ENCODE measurements at regions not wholly inside any gene's neighbourhood (a gene's known extent, or its start where the extent isn't known, plus 50 kb on each side); places are given as distances from the start of the nearest gene placed in this dataset.

DNA sequence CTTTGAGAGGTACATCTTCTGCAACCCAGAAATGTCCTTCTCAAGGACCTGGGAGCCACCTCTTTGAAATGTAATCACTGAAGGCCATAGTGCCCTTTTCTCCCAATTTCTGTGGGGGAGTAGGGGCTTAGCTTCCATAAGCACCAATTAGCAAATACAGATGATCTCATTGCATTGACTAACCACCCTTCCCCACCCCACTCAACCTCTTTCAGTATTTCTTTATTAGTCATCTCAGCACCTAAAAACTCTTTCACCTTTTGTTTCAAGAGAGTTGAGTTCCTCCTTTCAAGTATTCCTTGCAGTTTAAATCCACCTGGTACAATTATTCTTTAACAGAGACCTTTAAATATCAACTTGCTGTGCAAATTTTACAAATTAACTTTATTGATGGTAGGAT, 1011.8 kb upstream of the CDH2 start:
- DNase-seq: no peak
- Histone ChIP-seq H3K27ac (no peak overlapping the region), H3K9me3 (no peaks in the 10 kb centered on the region), H3K36me3 (replicated peaks in 1 of 2; ENCODE audit: insufficient read depth in 1 of 2, low read depth in 2 of 2) (no peaks in the 10 kb centered on the region), H3K27me3 (no peaks in the 10 kb centered on the region), H3K4me3 (no peak overlapping the region), H3K4me1 (no peaks in the 10 kb centered on the region)
- no peak for ATAC-seq
- no peak for TF ChIP-seq POLR2A (IDR thresholded peaks at IDR 0.05)
- TF ChIP-seq, protein P1, sequence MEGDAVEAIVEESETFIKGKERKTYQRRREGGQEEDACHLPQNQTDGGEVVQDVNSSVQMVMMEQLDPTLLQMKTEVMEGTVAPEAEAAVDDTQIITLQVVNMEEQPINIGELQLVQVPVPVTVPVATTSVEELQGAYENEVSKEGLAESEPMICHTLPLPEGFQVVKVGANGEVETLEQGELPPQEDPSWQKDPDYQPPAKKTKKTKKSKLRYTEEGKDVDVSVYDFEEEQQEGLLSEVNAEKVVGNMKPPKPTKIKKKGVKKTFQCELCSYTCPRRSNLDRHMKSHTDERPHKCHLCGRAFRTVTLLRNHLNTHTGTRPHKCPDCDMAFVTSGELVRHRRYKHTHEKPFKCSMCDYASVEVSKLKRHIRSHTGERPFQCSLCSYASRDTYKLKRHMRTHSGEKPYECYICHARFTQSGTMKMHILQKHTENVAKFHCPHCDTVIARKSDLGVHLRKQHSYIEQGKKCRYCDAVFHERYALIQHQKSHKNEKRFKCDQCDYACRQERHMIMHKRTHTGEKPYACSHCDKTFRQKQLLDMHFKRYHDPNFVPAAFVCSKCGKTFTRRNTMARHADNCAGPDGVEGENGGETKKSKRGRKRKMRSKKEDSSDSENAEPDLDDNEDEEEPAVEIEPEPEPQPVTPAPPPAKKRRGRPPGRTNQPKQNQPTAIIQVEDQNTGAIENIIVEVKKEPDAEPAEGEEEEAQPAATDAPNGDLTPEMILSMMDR (IDR thresholded peaks at IDR 0.05): no peak
- intact Hi-C loops (cut with DNase I): no loop called here

DNA sequence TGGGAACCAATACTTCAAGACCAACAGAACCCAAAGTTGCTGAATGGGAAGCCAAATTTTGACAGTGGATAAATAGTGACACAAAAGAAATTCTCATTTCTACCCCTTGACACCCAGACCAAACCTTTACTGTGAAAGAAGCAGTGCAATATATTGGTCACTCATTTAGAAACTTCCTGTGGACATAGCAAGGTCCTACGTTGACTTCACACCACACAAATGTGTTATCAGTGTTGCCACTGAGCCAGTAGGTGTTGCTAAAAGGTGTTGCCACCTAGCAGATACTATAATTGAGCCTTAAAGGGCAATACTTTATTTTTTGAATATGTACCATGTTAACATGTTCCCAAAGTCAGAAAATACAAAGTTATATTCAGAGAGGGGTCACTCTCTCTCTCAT, 1008.9 kb upstream of the CDH2 start:
- intact Hi-C loops (cut with DNase I): no loop called here
- H3K4me1 ChIP-seq: no peaks in the 10 kb centered on the region
- TF ChIP-seq, protein P1 (IDR thresholded peaks at IDR 0.05): no peak
- TF ChIP-seq POLR2A (IDR thresholded peaks at IDR 0.05): no peak
- H3K27me3 ChIP-seq: no peaks in the 10 kb centered on the region
- no peaks in the 10 kb centered on the region for H3K36me3 ChIP-seq (replicated peaks in 1 of 2; ENCODE audit: insufficient read depth in 1 of 2, low read depth in 2 of 2)
- H3K4me3 ChIP-seq: no peak overlapping the region
- ATAC-seq (no peak), DNase-seq (no peak)
- 13 to 22% methylated on average over 1 of the region's 1 CpG for WGBS, 2 donors
- no peaks in the 10 kb centered on the region for H3K9me3 ChIP-seq
- H3K27ac ChIP-seq: no peak overlapping the region

DNA sequence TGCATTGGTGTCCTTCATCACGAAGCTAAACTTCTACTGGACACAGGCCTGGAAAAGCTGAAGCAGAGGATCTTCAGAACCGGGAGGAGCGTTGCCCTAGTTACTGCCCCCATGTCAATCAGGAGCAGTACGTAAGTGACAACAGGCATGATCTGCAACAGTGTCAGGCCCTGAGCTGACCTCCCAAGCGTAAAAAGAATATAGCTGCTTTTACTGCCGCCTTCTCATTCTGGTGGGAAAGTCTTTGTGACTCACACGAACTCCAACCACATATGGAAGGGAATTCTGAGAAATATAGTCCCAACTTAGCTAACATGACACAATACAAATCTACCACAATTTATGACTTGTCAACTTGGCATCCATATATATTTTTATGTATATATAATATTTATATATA, 1007.7 kb upstream of the CDH2 start:
- no peaks in the 10 kb centered on the region for H3K27me3 ChIP-seq
- H3K4me3 ChIP-seq: no peak overlapping the region
- no peaks in the 10 kb centered on the region for H3K36me3 ChIP-seq (replicated peaks in 1 of 2; ENCODE audit: insufficient read depth in 1 of 2, low read depth in 2 of 2)
- WGBS, 2 donors: 55 to 60% methylated on average over 7 of the region's 7 CpGs
- H3K9me3 ChIP-seq: no peaks in the 10 kb centered on the region
- no peak overlapping the region for H3K27ac ChIP-seq
- intact Hi-C loops (cut with DNase I): no loop called here
- TF ChIP-seq, protein P1 (IDR thresholded peaks at IDR 0.05): no peak
- no peak for TF ChIP-seq POLR2A (IDR thresholded peaks at IDR 0.05)
- ATAC-seq: no peak
- H3K4me1 ChIP-seq: no peaks in the 10 kb centered on the region
- DNase-seq: no peak

DNA sequence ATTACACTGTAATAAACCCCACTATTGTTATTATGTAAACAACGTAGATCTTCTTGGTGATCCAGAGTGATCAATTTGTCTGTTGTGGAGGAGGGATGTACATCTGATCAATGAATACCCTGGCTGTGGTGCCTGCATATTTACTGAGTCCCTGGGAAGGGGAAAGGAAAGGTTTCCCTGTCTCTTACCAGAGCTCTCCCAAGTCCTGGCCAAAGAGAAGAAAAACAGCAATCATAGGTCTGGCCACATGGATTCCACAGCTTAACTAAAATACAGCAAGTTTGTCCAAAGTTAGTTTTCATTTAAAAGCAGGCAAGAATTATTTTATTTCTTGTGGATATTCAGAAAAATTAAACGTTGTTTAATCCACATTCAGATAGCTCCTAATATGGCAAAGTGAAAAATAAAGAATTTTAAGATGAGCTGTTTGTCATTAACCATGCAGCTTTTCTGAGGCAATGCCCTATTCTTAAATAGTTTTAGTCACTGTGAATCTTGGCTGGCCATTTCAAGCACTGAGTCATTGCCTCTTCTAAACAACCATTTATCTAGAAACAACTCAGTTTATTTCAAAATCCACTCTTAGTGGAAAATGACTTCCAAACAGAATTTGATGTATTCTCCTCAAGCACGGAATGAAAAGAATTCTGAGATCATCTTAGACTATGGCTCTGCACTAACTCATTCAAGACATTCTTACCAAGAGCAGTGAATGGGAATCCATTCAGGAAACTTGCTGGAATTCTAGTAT, 1004.4 kb upstream of the CDH2 start:
- 23 to 37% methylated on average over 3 of the region's 3 CpGs for WGBS, 2 donors
- intact Hi-C loops (cut with DNase I): no loop called here
- DNase-seq (peak in 2 of 4 donors; percentile 10 to 16), ATAC-seq (peak; percentile 55)
- no peaks in the 10 kb centered on the region for H3K4me1 ChIP-seq
- H3K27ac ChIP-seq: no peak overlapping the region
- no peaks in the 10 kb centered on the region for H3K27me3 ChIP-seq
- no peaks in the 10 kb centered on the region for H3K9me3 ChIP-seq
- TF ChIP-seq, protein P1 (IDR thresholded peaks at IDR 0.05): no peak
- no peak for TF ChIP-seq POLR2A (IDR thresholded peaks at IDR 0.05)
- no peaks in the 10 kb centered on the region for H3K36me3 ChIP-seq (replicated peaks in 1 of 2; ENCODE audit: insufficient read depth in 1 of 2, low read depth in 2 of 2)
- H3K4me3 ChIP-seq: no peak overlapping the region

DNA sequence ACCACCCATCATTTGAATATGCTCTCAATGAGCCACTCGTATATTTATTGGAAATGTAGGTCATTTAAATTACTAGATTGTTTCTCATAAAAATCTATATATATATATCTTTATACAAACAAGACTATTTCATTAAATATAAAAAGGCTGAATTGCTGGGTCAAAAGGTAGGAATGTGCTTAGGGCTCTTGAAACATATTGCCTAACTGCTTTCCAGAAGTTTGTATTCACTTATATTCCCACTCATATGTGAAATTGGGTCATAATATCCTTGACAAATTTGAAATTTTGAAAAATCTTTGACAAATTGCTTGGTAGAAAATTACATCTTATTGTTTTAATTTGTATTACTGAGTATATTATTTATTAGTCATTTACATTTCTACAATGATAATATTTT, 999.8 kb upstream of the CDH2 start:
- WGBS, 2 donors: 44 to 46% methylated on average over 1 of the region's 1 CpG
- no peaks in the 10 kb centered on the region for H3K36me3 ChIP-seq (replicated peaks in 1 of 2; ENCODE audit: insufficient read depth in 1 of 2, low read depth in 2 of 2)
- no peaks in the 10 kb centered on the region for H3K4me1 ChIP-seq
- H3K27ac ChIP-seq: no peak overlapping the region
- TF ChIP-seq POLR2A (IDR thresholded peaks at IDR 0.05): no peak
- TF ChIP-seq, protein P1 (IDR thresholded peaks at IDR 0.05): no peak
- no peak for ATAC-seq
- intact Hi-C loops (cut with DNase I): no loop called here
- no peak for DNase-seq
- no peaks in the 10 kb centered on the region for H3K9me3 ChIP-seq
- H3K27me3 ChIP-seq: no peaks in the 10 kb centered on the region
- H3K4me3 ChIP-seq: no peak overlapping the region

Measured in body of pancreas (tissue), 4 donors.